ENCODE measurements at regions not wholly inside any gene's neighbourhood (a gene's known extent, or its start where the extent isn't known, plus 50 kb on each side); places are given as distances from the start of the nearest gene placed in this dataset.
A peak's percentile ranks its signal among the peaks of the same experiment; 100 is the strongest.

DNA sequence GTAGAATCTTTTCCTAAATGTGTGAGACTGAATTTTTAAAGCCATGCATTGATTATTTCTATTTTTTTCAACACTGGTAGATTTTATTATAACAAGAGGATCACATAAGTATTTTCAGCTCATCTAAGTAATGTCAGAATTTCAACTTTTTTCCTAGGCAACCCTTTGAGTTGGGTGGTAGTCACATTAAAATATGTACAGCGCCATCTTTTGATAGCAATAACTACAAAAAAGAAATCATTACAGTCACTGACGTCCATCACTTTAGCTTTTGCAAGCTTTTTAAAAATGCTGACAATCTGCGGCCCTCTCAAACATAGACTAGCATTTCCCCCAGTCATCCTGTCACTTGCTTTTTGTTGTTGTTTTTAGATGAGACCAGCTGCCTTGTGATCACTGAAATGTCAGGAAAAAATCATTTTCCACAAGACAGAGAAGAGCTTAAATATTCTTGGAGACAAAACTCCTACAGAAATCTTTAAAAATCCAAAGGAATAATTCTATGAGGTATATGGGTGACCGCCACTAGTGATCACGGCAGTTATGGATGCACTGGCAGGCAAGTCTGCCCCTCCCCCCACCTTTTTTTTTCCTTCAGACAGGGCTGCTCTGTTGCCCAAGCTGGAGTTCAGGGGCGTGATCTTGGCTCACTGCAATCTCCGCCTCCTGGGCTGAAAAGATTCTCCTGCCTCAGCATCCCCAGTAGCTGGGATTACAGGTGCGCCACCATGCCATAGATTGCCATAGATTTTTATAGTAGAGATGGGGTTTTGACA lies 384.0 kb upstream of the KCNMB2 start:
- H2AFZ ChIP-seq (ENCODE audit: low read length): no peak overlapping the region
- no peak for DNase-seq
- no peak overlapping the region for H3K9ac ChIP-seq (ENCODE audit: low read length)
- no peaks in the 10 kb centered on the region for H3F3A ChIP-seq (ENCODE audit: insufficient read depth, low read length)
- no peaks in the 10 kb centered on the region for H3K9me3 ChIP-seq (replicated peaks; ENCODE audit: insufficient read depth, low read length)
- H3K9me2 ChIP-seq (replicated peaks; ENCODE audit: insufficient read depth, low read length): no peaks in the 10 kb centered on the region
- no peaks in the 10 kb centered on the region for H3K4me1 ChIP-seq (ENCODE audit: low read length)
- no peaks in the 10 kb centered on the region for H3K36me3 ChIP-seq (replicated peaks; ENCODE audit: insufficient read depth, low read length)
- H3K27me3 ChIP-seq (replicated peaks; ENCODE audit: insufficient read depth, low read length): no peaks in the 10 kb centered on the region
- H3K4me2 ChIP-seq (ENCODE audit: low read depth, low read length): no peak overlapping the region
- H3K79me2 ChIP-seq (ENCODE audit: low read length): no peaks in the 10 kb centered on the region
- TF ChIP-seq, protein P1, sequence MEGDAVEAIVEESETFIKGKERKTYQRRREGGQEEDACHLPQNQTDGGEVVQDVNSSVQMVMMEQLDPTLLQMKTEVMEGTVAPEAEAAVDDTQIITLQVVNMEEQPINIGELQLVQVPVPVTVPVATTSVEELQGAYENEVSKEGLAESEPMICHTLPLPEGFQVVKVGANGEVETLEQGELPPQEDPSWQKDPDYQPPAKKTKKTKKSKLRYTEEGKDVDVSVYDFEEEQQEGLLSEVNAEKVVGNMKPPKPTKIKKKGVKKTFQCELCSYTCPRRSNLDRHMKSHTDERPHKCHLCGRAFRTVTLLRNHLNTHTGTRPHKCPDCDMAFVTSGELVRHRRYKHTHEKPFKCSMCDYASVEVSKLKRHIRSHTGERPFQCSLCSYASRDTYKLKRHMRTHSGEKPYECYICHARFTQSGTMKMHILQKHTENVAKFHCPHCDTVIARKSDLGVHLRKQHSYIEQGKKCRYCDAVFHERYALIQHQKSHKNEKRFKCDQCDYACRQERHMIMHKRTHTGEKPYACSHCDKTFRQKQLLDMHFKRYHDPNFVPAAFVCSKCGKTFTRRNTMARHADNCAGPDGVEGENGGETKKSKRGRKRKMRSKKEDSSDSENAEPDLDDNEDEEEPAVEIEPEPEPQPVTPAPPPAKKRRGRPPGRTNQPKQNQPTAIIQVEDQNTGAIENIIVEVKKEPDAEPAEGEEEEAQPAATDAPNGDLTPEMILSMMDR (IDR thresholded peaks at IDR 0.05; ENCODE audit: low read length): no peak
- TF ChIP-seq EZH2phosphoT487 (IDR thresholded peaks at IDR 0.05; ENCODE audit: low read length) (no peak), EZH2 (optimal IDR thresholded peaks at IDR 0.05; ENCODE audit: low read depth, low read length) (no peak)
- H3K4me3 ChIP-seq (ENCODE audit: low read length): no peak overlapping the region
- H4K20me1 ChIP-seq (ENCODE audit: insufficient read depth, low read length): no peaks in the 10 kb centered on the region
- H3K27ac ChIP-seq (ENCODE audit: low read length): no peak overlapping the region

DNA sequence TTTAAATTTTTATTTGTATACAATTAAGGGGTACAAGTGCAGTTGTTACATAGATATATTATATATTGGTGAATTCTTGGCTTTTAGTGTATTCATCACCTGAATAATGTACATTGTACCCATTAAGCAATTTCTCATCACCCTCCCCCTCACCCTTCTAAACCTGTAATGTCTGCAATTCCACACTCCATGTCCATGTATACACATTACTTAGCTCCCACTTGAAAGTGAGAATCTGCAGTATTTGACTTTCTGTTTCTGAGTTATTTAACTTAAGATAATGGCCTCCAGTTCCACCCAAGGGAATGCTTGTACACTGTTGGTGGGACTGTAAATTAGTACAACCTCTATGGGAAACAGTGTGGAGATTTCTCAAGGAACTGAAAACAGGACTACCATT lies 383.2 kb upstream of the KCNMB2 start:
- H3K4me2 ChIP-seq (ENCODE audit: low read depth, low read length): no peak overlapping the region

DNA sequence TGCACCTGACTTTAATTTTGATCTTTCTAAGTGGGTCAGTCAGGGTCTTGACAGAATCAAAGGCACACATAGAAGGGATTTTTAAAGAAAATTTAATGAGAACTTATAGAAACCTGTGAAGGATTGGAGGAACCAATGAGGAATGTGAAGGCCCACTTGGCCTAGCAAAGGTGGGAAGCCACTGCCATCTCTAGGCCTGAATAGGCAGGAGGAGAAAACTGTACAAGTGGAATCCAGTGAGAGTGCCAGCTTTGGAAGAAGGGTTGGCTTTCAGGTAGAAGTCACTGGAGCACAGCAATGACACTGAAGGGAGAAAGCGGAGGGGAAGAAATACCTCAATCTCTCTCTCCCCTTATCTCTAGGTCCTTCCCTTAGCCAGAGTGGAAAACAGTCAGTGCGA lies 380.7 kb upstream of the KCNMB2 start:
- Histone ChIP-seq H3K4me2 (ENCODE audit: low read depth, low read length) (no peak overlapping the region), H3K79me2 (ENCODE audit: low read length) (no peaks in the 10 kb centered on the region), H3K9me2 (replicated peaks; ENCODE audit: insufficient read depth, low read length) (no peaks in the 10 kb centered on the region), H3K27me3 (replicated peaks; ENCODE audit: insufficient read depth, low read length) (no peaks in the 10 kb centered on the region), H3K4me3 (ENCODE audit: low read length) (no peak overlapping the region), H4K20me1 (ENCODE audit: insufficient read depth, low read length) (no peaks in the 10 kb centered on the region), H3K4me1 (ENCODE audit: low read length) (no peaks in the 10 kb centered on the region), H3K27ac (ENCODE audit: low read length) (no peak overlapping the region), H3K9ac (ENCODE audit: low read length) (no peak overlapping the region), H3K9me3 (replicated peaks; ENCODE audit: insufficient read depth, low read length) (no peaks in the 10 kb centered on the region), H3K36me3 (replicated peaks; ENCODE audit: insufficient read depth, low read length) (no peaks in the 10 kb centered on the region), H2AFZ (ENCODE audit: low read length) (no peak overlapping the region), H3F3A (ENCODE audit: insufficient read depth, low read length) (no peaks in the 10 kb centered on the region)
- no peak for DNase-seq
- TF ChIP-seq, protein P1 (IDR thresholded peaks at IDR 0.05; ENCODE audit: low read length): peak; percentile 21; the same call in 1 of the 2 replicates
- TF ChIP-seq EZH2 (optimal IDR thresholded peaks at IDR 0.05; ENCODE audit: low read depth, low read length): no peak

More for the DNA sequence above, 383.2 kb upstream of the KCNMB2 start:
- no peak overlapping the region for H3K4me3 ChIP-seq (ENCODE audit: low read length)
- no peak overlapping the region for H3K27ac ChIP-seq (ENCODE audit: low read length)
- H3K9ac ChIP-seq (ENCODE audit: low read length): no peak overlapping the region
- no peaks in the 10 kb centered on the region for H3K79me2 ChIP-seq (ENCODE audit: low read length)
- no peaks in the 10 kb centered on the region for H3K36me3 ChIP-seq (replicated peaks; ENCODE audit: insufficient read depth, low read length)
- DNase-seq: no peak
- no peaks in the 10 kb centered on the region for H3F3A ChIP-seq (ENCODE audit: insufficient read depth, low read length)
- no peaks in the 10 kb centered on the region for H4K20me1 ChIP-seq (ENCODE audit: insufficient read depth, low read length)
- no peaks in the 10 kb centered on the region for H3K9me3 ChIP-seq (replicated peaks; ENCODE audit: insufficient read depth, low read length)
- no peak for TF ChIP-seq EZH2phosphoT487 (IDR thresholded peaks at IDR 0.05; ENCODE audit: low read length)
- TF ChIP-seq, protein P1 (IDR thresholded peaks at IDR 0.05; ENCODE audit: low read length): no peak
- TF ChIP-seq EZH2 (optimal IDR thresholded peaks at IDR 0.05; ENCODE audit: low read depth, low read length): no peak
- H3K27me3 ChIP-seq (replicated peaks; ENCODE audit: insufficient read depth, low read length): no peaks in the 10 kb centered on the region
- no peaks in the 10 kb centered on the region for H3K4me1 ChIP-seq (ENCODE audit: low read length)
- H2AFZ ChIP-seq (ENCODE audit: low read length): no peak overlapping the region
- no peaks in the 10 kb centered on the region for H3K9me2 ChIP-seq (replicated peaks; ENCODE audit: insufficient read depth, low read length)

Measured in MM.1S (cell line).